ENCODE measurements at regions not wholly inside any gene's neighbourhood (a gene's known extent, or its start where the extent isn't known, plus 50 kb on each side); places are given as distances from the start of the nearest gene placed in this dataset.

DNA sequence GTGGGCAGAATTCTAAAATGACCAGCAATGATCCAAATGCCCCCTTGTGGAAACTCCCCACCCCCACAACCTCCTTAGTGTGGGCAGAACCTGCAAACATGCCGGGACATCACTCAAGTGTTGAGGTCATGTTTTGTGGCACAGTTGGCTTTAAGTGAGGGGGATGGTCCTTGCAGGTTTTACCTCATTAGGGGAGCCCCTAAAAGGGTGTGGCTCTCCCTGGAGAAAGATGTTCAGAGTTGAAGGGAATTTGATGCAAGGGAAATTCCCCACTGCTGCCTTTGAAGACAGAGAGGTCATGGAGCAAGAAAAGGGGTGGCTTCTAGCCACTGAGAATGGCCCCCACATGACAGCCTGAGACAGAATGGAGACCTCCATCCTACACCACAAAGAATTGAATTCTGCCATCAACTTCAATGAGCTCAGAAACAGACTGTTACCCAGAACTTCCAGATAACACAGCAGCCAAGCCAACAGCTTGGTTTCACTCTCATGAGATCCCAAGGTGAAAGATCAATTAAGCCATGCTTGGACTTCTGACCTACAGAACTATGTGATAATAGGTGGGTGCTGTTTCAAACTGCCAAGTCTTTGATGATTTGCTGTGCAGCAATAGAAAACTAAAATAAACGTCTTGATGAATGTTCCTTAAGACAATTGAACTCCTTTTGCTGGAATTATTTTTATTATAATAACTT is 103.4 kb downstream of the MED10 start:
- Mint-ChIP-seq H3K4me1 (ENCODE audit: low read depth, unreplicated experiment) (no peaks in the 10 kb centered on the region), H3K9me3 (ENCODE audit: low read depth, unreplicated experiment) (peaks cover 4% of the 10 kb centered on the region), H3K4me3 (ENCODE audit: low read depth, unreplicated experiment) (no peak overlapping the region), H3K27me3 (ENCODE audit: unreplicated experiment) (peaks cover 25% of the 10 kb centered on the region), H3K27ac (ENCODE audit: unreplicated experiment) (no peak overlapping the region), H3K36me3 (ENCODE audit: insufficient read depth, unreplicated experiment) (no peaks in the 10 kb centered on the region)
- CTCF ChIA-PET = no interaction called here
- intact Hi-C loops (cut with micrococcal nuclease; ENCODE audit: unreplicated experiment) = no loop called here
- BruUV-seq (replicated peaks) = no TSS peak
- no peak for DNase-seq
- TF ChIP-seq, protein P1, sequence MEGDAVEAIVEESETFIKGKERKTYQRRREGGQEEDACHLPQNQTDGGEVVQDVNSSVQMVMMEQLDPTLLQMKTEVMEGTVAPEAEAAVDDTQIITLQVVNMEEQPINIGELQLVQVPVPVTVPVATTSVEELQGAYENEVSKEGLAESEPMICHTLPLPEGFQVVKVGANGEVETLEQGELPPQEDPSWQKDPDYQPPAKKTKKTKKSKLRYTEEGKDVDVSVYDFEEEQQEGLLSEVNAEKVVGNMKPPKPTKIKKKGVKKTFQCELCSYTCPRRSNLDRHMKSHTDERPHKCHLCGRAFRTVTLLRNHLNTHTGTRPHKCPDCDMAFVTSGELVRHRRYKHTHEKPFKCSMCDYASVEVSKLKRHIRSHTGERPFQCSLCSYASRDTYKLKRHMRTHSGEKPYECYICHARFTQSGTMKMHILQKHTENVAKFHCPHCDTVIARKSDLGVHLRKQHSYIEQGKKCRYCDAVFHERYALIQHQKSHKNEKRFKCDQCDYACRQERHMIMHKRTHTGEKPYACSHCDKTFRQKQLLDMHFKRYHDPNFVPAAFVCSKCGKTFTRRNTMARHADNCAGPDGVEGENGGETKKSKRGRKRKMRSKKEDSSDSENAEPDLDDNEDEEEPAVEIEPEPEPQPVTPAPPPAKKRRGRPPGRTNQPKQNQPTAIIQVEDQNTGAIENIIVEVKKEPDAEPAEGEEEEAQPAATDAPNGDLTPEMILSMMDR (IDR thresholded peaks at IDR 0.05; ENCODE audit: unreplicated experiment) = no peak

DNA sequence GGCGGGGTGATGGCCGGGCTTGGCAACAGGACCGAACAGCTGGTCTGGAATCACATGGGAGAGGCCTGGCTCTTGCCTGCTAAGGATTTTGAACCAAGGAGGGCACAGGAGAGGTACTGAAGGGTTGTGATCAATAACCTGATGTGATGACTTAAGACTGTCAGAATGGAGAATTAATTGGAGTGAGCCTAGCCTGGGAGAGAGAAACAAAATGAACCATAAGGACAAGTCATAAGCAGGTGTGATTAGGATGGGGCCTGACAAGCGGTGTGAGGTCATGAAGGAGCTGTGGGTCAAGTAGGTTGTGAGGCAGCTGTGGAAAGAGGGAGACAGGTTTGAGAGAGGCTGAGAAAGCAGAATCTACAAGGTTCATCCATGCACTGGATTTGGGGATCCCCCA is 104.6 kb downstream of the MED10 start:
- CTCF ChIA-PET = interaction anchor here (0.6 kb wide), 1 partner anchor 587 kb away, joined by 3 read pairs; no protein-coding TSS in a partner anchor
- Mint-ChIP-seq H3K27ac (ENCODE audit: unreplicated experiment) (no peak overlapping the region), H3K36me3 (ENCODE audit: insufficient read depth, unreplicated experiment) (no peaks in the 10 kb centered on the region), H3K4me3 (ENCODE audit: low read depth, unreplicated experiment) (no peak overlapping the region), H3K4me1 (ENCODE audit: low read depth, unreplicated experiment) (no peaks in the 10 kb centered on the region), H3K27me3 (ENCODE audit: unreplicated experiment) (peaks cover 13% of the 10 kb centered on the region), H3K9me3 (ENCODE audit: low read depth, unreplicated experiment) (peaks cover 4% of the 10 kb centered on the region)
- BruUV-seq (replicated peaks) = no TSS peak
- no peak for DNase-seq
- TF ChIP-seq, protein P1 (IDR thresholded peaks at IDR 0.05; ENCODE audit: unreplicated experiment) = no peak
- intact Hi-C loops (cut with micrococcal nuclease; ENCODE audit: unreplicated experiment) = no loop called here

DNA sequence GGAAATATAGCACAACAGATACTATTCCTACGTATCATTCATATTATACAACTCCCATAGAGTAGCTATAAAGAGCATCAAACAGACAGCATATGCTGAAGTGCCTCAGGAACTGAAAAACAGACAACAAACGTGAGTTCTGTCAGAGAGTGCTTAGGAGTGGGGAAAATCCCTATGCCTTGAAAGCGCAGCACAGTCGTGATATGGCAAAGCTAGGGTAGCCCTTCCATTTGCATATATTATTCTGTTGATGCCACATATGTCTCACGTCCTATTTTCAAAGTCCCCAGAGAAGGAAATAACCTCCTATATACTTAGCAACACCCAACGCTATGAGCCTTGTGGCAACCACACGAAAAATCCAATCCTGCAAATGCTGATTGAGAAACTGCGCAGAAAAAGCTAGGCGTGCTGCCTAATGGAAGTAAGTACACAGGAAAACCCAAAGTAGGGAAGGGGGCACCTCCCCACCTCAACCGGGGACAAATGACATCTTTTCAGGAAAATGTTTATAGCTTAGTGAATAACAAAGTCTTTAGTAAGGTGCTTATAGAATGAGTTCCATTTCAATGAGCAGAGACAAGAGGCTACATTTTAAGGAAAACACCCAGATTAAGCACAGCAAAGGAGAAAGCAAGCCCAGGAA is 105.1 kb downstream of the MED10 start:
- CTCF ChIA-PET = no interaction called here
- Mint-ChIP-seq H3K4me1 (ENCODE audit: low read depth, unreplicated experiment) (no peaks in the 10 kb centered on the region), H3K27me3 (ENCODE audit: unreplicated experiment) (peaks cover 13% of the 10 kb centered on the region), H3K36me3 (ENCODE audit: insufficient read depth, unreplicated experiment) (no peaks in the 10 kb centered on the region), H3K27ac (ENCODE audit: unreplicated experiment) (no peak overlapping the region), H3K4me3 (ENCODE audit: low read depth, unreplicated experiment) (no peak overlapping the region), H3K9me3 (ENCODE audit: low read depth, unreplicated experiment) (peaks cover 4% of the 10 kb centered on the region)
- intact Hi-C loops (cut with micrococcal nuclease; ENCODE audit: unreplicated experiment) = no loop called here
- TF ChIP-seq, protein P1 (IDR thresholded peaks at IDR 0.05; ENCODE audit: unreplicated experiment) = no peak
- no peak for DNase-seq
- no TSS peak for BruUV-seq (replicated peaks)

DNA sequence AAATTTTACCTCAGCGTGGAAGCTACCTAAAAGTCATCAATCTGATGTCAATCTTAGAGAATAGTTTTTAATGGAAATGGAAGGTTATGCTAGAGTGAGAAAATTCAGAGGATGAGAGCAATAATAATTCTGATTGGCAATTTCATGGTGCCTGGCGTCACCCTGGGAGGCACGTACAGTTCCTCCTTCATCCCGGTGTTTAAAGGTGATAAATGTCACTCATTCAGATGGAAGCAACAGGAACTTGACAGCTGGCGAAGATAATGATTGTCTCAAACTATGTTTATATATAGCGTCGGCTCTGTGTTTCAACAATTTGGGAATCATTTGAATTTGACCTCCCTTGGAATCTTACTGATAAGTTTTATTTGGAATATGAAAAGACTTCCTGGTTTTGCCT is 108.4 kb downstream of the MED10 start:
- TF ChIP-seq, protein P1 (IDR thresholded peaks at IDR 0.05; ENCODE audit: unreplicated experiment) = no peak
- no peak for DNase-seq
- H3K36me3 Mint-ChIP-seq (ENCODE audit: insufficient read depth, unreplicated experiment) = no peaks in the 10 kb centered on the region
- no TSS peak for BruUV-seq (replicated peaks)
- peaks cover 13% of the 10 kb centered on the region for H3K27me3 Mint-ChIP-seq (ENCODE audit: unreplicated experiment)
- CTCF ChIA-PET = no interaction called here
- H3K4me1 Mint-ChIP-seq (ENCODE audit: low read depth, unreplicated experiment) = no peaks in the 10 kb centered on the region
- peaks cover 4% of the 10 kb centered on the region for H3K9me3 Mint-ChIP-seq (ENCODE audit: low read depth, unreplicated experiment)
- H3K27ac Mint-ChIP-seq (ENCODE audit: unreplicated experiment) = no peak overlapping the region
- H3K4me3 Mint-ChIP-seq (ENCODE audit: low read depth, unreplicated experiment) = no peak overlapping the region
- intact Hi-C loops (cut with micrococcal nuclease; ENCODE audit: unreplicated experiment) = no loop called here

All from Calu3 (cell line).